ENCODE measurements at regions not wholly inside any gene's neighbourhood (a gene's known extent, or its start where the extent isn't known, plus 50 kb on each side); places are given as distances from the start of the nearest gene placed in this dataset.

DNA sequence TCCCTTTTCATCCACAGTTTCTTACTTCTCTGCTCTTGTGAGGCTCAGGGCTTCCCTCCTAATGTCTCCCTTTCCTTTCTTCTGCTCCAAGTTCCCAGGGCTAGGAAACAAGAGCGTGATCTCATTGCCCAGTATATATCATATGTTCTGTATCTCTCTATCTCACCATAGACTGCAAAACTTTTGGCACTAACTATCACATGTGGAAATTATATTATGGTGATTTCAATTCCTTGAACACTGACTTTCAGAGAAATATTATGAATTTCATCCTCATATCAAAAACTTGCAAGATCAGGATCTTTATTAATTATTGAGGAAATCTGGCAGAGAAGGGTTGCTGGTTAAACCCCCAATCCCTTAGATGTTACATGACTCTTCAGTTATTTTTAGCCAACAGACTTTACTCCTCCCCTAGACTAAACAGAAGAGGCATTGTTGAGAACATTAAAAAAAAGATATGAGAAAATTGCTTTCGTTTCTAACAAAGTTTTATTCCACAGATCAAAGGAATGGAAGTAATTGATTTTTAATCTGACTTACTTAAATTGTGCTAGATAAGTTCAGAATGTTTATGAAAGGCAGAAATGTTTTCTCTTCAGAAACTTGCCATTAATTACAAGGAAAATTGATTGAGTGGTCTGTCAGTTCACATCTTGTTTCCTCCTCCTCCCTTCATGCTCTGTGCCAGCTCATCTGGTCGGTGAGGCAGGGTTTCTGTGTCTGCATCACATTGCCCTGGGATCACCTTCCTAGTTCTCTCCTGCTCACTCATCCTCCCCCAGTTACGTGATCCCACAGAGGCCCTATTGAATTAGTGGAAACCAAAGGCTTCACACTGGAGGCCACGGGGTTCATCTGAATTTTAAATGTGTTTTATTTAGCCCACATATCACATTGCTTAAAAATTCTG lies 378.5 kb downstream of the LMO7 start:
- TF ChIP-seq, protein P1, sequence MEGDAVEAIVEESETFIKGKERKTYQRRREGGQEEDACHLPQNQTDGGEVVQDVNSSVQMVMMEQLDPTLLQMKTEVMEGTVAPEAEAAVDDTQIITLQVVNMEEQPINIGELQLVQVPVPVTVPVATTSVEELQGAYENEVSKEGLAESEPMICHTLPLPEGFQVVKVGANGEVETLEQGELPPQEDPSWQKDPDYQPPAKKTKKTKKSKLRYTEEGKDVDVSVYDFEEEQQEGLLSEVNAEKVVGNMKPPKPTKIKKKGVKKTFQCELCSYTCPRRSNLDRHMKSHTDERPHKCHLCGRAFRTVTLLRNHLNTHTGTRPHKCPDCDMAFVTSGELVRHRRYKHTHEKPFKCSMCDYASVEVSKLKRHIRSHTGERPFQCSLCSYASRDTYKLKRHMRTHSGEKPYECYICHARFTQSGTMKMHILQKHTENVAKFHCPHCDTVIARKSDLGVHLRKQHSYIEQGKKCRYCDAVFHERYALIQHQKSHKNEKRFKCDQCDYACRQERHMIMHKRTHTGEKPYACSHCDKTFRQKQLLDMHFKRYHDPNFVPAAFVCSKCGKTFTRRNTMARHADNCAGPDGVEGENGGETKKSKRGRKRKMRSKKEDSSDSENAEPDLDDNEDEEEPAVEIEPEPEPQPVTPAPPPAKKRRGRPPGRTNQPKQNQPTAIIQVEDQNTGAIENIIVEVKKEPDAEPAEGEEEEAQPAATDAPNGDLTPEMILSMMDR (conservative IDR thresholded peaks at IDR 0.05; ENCODE audit: low read depth, low read length) = no peak
- peak; percentile 32 for DNase-seq (ENCODE audit: low read depth)
- no peak overlapping the region for H3K4me3 ChIP-seq (ENCODE audit: low read depth, low read length)

GRCh38 chr13:76012091-76012721 lies 376.1 kb downstream of the LMO7 start:
- no peak overlapping the region for H3K4me3 ChIP-seq (ENCODE audit: low read depth, low read length)
- TF ChIP-seq, protein P1 (conservative IDR thresholded peaks at IDR 0.05; ENCODE audit: low read depth, low read length) = no peak
- DNase-seq (ENCODE audit: low read depth) = peak; percentile 39

DNA sequence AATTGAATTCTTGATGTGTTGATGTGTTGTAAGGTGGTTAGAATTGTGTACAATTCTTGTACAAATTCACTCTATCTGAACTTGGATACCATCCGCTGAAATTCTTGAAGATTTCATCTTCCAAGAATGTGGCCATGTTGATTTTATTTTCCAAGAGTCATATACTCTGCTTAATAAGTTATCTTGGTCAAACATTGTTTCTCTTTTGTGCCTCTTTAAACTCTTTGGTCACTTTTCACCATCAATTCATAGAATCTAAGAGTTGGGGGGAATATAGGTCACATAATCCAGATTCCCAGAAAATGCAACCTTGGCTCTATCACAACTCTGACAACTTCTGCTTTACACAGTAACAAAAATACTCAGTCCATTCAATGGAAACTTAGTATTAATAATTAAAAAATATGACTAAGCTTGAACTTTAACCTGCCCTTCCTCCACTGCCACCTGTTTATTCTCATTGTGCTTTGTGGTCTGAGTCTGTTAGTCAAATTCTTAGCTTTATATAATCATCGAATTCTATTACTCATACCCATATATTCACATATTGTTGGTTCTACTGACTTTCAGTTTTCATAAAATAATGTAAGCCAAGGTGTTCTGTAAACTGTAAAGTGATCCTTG lies 373.2 kb downstream of the LMO7 start:
- no peak overlapping the region for H3K4me3 ChIP-seq (ENCODE audit: low read depth, low read length)
- no peak for DNase-seq (ENCODE audit: low read depth)
- TF ChIP-seq, protein P1 (conservative IDR thresholded peaks at IDR 0.05; ENCODE audit: low read depth, low read length) = no peak

- no peak overlapping the region for H3K4me3 ChIP-seq (ENCODE audit: low read depth, low read length)
- TF ChIP-seq, protein P1 (conservative IDR thresholded peaks at IDR 0.05; ENCODE audit: low read depth, low read length) = no peak
- peak; percentile 16 for DNase-seq (ENCODE audit: low read depth)
These were observed 368.3 kb downstream of the LMO7 start for GRCh38 chr13:76004416-76004815.

GRCh38 chr13:76000131-76000530 lies 364.0 kb downstream of the LMO7 start:
- no peak for DNase-seq (ENCODE audit: low read depth)
- TF ChIP-seq, protein P1 (conservative IDR thresholded peaks at IDR 0.05; ENCODE audit: low read depth, low read length) = no peak
- H3K4me3 ChIP-seq (ENCODE audit: low read depth, low read length) = no peak overlapping the region

GRCh38 chr13:75996582-75996981 lies 360.5 kb downstream of the LMO7 start:
- DNase-seq (ENCODE audit: low read depth) = no peak
- TF ChIP-seq, protein P1 (conservative IDR thresholded peaks at IDR 0.05; ENCODE audit: low read depth, low read length) = no peak
- H3K4me3 ChIP-seq (ENCODE audit: low read depth, low read length) = no peak overlapping the region
